ENCODE measurements at regions not wholly inside any gene's neighbourhood (a gene's known extent, or its start where the extent isn't known, plus 50 kb on each side); places are given as distances from the start of the nearest gene placed in this dataset.
"Not testable (repeated sequence)": the region's sequence is repeated elsewhere in the genome, so short reads cannot be mapped to it uniquely, and the experiment has no call there.

DNA sequence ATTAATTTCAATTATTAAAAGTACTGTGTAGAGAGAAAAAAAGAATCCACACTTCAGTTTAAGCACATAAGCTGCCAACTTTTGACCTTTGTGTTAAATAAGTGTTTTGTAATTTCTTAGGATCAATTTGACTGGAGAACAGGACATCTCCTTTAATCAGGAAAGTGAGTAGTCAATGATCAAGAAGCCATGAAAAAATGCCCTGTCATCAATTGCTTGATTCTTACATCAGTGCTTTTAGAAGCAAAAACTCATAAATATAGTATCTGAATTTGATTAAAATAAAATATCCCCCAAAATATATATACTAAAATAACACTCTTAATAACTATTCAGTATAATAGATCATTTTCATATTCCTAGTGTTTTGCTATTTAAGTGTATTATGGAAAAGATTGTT, 409.0 kb downstream of the TAFA4 start:
- Histone ChIP-seq H3K36me3 (no peaks in the 10 kb centered on the region), H3K27me3 (no peaks in the 10 kb centered on the region), H3K4me1 (no peaks in the 10 kb centered on the region), H3K9me3 (no peaks in the 10 kb centered on the region), H3K4me3 (no peak overlapping the region), H3K27ac (no peak overlapping the region)
- intact Hi-C loops (cut with DNase I; ENCODE audit: low total_unique reads), result no loop called here
- TF ChIP-seq POLR2AphosphoS5 (IDR thresholded peaks at IDR 0.05) (no peak), EP300 (IDR thresholded peaks at IDR 0.05) (no peak), POLR2A (IDR thresholded peaks at IDR 0.05) (no peak)
- TF ChIP-seq, protein P1, sequence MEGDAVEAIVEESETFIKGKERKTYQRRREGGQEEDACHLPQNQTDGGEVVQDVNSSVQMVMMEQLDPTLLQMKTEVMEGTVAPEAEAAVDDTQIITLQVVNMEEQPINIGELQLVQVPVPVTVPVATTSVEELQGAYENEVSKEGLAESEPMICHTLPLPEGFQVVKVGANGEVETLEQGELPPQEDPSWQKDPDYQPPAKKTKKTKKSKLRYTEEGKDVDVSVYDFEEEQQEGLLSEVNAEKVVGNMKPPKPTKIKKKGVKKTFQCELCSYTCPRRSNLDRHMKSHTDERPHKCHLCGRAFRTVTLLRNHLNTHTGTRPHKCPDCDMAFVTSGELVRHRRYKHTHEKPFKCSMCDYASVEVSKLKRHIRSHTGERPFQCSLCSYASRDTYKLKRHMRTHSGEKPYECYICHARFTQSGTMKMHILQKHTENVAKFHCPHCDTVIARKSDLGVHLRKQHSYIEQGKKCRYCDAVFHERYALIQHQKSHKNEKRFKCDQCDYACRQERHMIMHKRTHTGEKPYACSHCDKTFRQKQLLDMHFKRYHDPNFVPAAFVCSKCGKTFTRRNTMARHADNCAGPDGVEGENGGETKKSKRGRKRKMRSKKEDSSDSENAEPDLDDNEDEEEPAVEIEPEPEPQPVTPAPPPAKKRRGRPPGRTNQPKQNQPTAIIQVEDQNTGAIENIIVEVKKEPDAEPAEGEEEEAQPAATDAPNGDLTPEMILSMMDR (IDR thresholded peaks at IDR 0.05), result no peak
- no peak for DNase-seq

DNA sequence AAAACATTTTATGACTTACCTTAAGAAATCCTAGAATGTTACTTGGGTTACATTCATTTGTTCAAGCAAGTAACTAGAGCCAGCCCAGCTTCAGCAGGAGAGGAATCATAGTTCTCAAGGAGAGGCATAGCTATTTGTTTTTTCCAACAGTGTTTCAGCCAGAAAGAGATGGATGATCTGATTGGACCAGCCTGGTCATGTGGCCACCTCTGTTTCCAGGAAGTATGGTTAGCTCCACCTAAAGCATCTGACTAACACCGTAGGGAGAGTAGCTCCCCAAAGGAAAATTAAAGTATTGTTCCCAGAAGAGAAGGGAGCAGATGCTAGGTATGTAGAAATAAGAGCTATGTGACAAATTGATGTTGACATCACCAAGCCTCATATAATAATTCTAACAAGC, 417.1 kb downstream of the TAFA4 start:
- H3K36me3 ChIP-seq, result no peaks in the 10 kb centered on the region

DNA sequence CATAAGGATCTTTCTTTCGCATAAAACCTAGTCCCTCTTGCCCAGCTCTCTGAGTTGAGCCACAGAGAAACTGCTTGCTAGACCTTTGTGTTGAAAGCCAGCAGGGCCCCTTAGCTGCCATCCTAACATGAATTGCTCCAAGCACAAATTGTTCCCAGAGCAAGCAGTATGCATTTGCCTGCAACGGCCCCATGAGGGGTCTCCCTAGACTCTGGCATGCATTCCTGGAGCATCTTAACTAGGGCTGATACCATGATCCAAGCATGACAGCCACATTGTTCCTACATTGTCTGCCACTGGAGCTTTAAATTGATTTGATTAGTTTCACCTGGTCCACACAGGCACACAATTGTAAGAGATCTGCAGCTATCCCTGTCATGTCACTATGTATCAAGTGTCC, 428.1 kb downstream of the TAFA4 start:
- WGBS, 5 donors, result 52 to 70% (median 58%) methylated on average over 2 of the region's 2 CpGs
- Histone ChIP-seq H3K27ac (no peak overlapping the region), H3K27me3 (no peaks in the 10 kb centered on the region), H3K4me1 (no peaks in the 10 kb centered on the region), H3K4me3 (no peak overlapping the region), H3K9me3 (peaks cover 0 to 9% (median 7%) of the 10 kb centered on the region in 4 donors), H3K36me3 (no peaks in the 10 kb centered on the region)
- no peak for TF ChIP-seq POLR2A (IDR thresholded peaks at IDR 0.05)
- no peak for TF ChIP-seq POLR2AphosphoS5 (IDR thresholded peaks at IDR 0.05)
- intact Hi-C loops (cut with DNase I; ENCODE audit: low total_unique reads), result no loop called here
- no peak for DNase-seq

More for the DNA sequence above, 417.1 kb downstream of the TAFA4 start:
- no peak overlapping the region for H3K27ac ChIP-seq
- H3K27me3 ChIP-seq, result no peaks in the 10 kb centered on the region
- intact Hi-C loops (cut with DNase I; ENCODE audit: low total_unique reads), result no loop called here
- TF ChIP-seq POLR2A (IDR thresholded peaks at IDR 0.05) (no peak), POLR2AphosphoS5 (IDR thresholded peaks at IDR 0.05) (no peak), EP300 (IDR thresholded peaks at IDR 0.05) (no peak)
- TF ChIP-seq, protein P1 (IDR thresholded peaks at IDR 0.05), result no peak
- WGBS, 5 donors, result 41 to 62% (median 50%) methylated on average over 1 of the region's 1 CpG
- DNase-seq, result no peak
- H3K4me3 ChIP-seq, result no peak overlapping the region
- no peaks in the 10 kb centered on the region for H3K4me1 ChIP-seq
- H3K9me3 ChIP-seq, result no peaks in the 10 kb centered on the region

DNA sequence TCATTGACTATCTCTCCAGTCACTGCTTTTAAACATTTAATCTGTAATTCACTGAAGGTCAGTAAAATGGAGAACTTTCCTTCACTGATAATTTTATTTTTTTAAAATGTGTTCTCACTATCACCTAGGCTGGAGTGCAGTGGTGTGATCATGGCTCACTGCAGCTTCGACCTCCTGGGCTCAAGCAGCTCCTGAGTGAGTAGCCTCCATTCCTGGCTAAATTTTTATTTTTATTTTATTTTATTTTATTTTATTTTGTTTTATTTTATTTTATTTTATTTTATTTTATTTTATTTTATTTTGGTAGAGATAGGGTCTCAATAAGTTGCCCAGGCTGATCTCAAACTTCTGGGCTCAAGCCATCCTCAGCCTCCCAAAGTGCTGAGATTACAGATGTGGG, 446.5 kb downstream of the TAFA4 start:
- H3K4me3 ChIP-seq; H3K27me3 ChIP-seq; H3K36me3 ChIP-seq; H3K9me3 ChIP-seq; DNase-seq; intact Hi-C loops (cut with DNase I; ENCODE audit: low total_unique reads); H3K27ac ChIP-seq: not testable (repeated sequence)
- 59 to 92% (median 83%) methylated on average over 1 of the region's 1 CpG for WGBS, 5 donors
- H3K4me1 ChIP-seq, result peaks cover 0 to 12% (median 0%) of the 10 kb centered on the region in 4 donors

DNA sequence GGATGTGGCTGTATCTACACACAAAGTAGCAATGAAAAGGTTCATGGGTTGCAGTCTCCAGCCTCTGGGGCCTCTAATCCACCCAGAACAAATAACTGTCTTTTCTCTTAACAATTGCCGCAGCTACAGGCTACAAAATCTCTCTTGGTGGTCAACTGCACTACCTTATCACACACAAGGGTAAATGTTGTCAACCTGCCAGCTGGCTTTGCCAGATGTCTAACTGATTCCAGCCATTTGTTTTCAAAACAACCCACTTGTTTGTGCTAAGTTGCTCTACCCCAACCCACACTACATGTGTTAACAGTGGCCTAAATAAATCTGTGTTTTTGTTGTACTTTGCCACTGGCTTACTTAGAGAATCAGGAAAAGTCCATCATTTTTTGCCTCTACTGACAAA, 447.3 kb downstream of the TAFA4 start:
- DNase-seq, result peak in 1 of 2 donors; percentile 8
- H3K27me3 ChIP-seq, result no peaks in the 10 kb centered on the region
- H3K9me3 ChIP-seq, result no peaks in the 10 kb centered on the region
- WGBS, 5 donors, result 19 to 43% (median 40%) methylated on average over 1 of the region's 1 CpG
- TF ChIP-seq EP300 (IDR thresholded peaks at IDR 0.05) (no peak), POLR2AphosphoS5 (IDR thresholded peaks at IDR 0.05) (no peak), POLR2A (IDR thresholded peaks at IDR 0.05) (no peak)
- TF ChIP-seq, protein P1 (IDR thresholded peaks at IDR 0.05), result no peak
- no peak overlapping the region for H3K27ac ChIP-seq
- peaks cover 0 to 12% (median 0%) of the 10 kb centered on the region in 4 donors for H3K4me1 ChIP-seq
- H3K36me3 ChIP-seq, result no peaks in the 10 kb centered on the region
- intact Hi-C loops (cut with DNase I; ENCODE audit: low total_unique reads), result no loop called here
- H3K4me3 ChIP-seq, result no peak overlapping the region
